ENCODE measurements at regions not wholly inside any gene's neighbourhood (a gene's known extent, or its start where the extent isn't known, plus 50 kb on each side); places are given as distances from the start of the nearest gene placed in this dataset.
"Not testable (repeated sequence)": the region's sequence is repeated elsewhere in the genome, so short reads cannot be mapped to it uniquely, and the experiment has no call there.

DNA sequence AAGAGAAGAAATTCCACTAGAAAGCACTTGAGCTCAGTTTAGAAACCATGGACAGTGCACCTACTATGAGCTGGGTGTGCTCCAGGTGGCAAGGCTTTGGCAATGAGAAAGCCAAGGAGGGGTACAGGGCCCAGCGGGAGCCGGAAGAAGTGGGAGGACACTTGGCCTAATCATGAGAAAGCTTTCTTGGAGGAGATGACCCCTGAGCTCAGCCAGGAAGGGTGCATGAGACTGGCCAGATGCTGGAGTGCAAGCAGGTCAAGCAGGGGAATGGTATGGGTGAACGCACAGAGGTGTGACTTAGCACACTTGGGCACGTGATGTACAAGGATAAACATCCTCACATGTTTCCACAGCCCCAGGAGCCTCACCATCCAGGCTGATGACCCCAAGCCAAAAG, 97.2 kb upstream of the GLI2 start:
- intact Hi-C loops (cut with DNase I, micrococcal nuclease), result no loop called here
- ATAC-seq (no peak), DNase-seq (no peak)

DNA sequence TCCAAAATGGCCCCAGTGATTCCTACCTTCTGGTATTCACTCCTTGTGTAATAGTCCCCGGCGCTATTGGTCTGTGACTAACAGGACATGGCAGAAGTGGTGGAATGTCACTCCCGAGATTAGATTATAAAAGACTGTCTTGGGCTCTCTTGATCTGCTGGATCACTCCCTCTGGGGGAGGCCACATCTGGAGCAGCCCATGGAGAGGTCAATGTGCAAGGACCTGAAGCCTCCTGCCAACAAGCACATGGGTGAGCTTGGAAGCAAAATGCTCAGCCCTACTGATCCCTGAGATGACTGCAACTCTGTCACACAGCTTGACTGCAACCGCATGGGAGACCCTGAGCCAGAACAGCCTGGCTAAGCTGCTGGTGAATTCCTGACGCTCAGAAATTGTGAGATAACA, 94.3 kb upstream of the GLI2 start:
- ATAC-seq, result no peak
- no peak for DNase-seq
- intact Hi-C loops (cut with DNase I, micrococcal nuclease), result no loop called here

DNA sequence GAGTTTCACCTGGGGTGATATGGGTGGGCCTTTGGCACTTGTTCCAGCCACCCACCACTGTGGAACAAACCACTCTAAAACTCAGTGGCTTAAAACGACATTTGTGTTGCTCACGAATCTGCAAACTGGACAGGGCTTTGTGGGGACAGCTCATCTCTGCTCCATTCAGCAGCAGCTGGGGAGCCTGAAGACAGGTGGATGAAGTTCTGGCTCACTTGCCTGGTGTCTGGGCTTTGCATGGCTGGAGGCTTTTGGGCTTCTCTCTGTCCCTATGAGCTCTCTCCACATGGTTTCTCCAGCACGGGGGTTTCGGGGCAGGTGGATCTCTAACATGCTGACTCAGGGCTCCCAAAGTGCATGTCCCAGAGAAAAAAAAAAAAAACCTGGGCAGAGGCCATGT, 93.0 kb upstream of the GLI2 start:
- ATAC-seq, result no peak
- DNase-seq, result no peak
- intact Hi-C loops (cut with DNase I, micrococcal nuclease), result no loop called here

DNA sequence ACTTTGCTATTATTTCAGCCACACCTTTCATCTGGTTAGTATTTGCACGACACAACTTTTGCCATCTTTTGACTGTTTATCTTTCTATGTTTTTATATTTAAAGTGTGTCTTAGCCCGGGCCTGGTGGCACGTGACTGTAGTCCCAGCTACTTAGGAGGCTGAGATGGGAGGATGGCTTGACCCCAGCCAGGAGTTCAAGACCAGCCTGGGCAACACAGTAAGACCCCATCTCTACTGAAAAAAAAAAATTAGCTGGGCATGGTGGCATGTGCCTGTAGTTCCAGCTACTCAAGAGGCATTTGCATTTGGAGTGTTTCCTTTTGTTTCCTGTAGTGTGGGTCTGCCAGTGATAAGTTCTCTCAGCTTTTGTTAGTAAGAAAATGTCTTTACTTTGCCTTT, 88.7 kb upstream of the GLI2 start:
- intact Hi-C loops (cut with DNase I, micrococcal nuclease), result no loop called here
- no peak for ATAC-seq
- DNase-seq, result no peak

DNA sequence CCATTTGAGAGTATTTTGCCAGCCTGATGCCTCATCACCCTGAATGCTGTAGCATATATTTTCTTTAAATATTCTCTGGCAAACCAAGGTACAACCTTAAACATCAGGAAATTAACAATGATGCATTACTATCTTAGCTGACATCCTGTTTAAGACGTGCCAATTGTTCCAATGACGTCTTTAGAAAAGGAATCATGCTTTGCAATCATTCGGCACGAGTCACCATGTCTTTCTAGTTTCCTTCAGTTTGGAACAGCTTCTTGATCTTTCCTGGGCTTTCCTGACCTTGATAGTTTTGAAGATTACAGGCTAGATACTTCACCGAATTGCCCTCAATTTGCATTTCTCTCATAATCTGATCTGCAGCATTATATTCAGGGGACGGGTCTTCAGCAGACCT, 88.2 kb upstream of the GLI2 start:
- no peak for ATAC-seq
- intact Hi-C loops (cut with DNase I, micrococcal nuclease), result no loop called here

DNA sequence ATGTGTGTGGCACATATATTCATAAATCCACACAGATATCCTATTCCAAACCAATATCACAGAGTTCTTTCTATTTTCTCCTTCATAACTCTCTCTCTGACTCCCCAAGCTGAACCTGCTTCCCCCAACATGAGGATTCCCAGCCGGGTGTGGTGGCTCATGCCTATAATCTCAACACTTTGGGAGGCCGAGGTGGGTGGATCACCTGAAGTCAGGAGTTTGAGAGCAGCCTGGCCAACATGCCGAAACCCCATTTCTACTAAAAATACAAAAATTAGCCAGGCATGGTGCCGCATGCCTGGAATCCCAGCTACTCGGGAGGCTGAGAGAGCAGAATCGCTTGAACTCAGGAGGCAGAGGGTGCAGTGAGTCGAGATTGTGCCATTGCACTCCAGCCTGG, 86.3 kb upstream of the GLI2 start:
- ATAC-seq; DNase-seq; intact Hi-C loops (cut with DNase I, micrococcal nuclease): not testable (repeated sequence)

More for the DNA sequence above, 88.2 kb upstream of the GLI2 start:
- no peak for DNase-seq

DNA sequence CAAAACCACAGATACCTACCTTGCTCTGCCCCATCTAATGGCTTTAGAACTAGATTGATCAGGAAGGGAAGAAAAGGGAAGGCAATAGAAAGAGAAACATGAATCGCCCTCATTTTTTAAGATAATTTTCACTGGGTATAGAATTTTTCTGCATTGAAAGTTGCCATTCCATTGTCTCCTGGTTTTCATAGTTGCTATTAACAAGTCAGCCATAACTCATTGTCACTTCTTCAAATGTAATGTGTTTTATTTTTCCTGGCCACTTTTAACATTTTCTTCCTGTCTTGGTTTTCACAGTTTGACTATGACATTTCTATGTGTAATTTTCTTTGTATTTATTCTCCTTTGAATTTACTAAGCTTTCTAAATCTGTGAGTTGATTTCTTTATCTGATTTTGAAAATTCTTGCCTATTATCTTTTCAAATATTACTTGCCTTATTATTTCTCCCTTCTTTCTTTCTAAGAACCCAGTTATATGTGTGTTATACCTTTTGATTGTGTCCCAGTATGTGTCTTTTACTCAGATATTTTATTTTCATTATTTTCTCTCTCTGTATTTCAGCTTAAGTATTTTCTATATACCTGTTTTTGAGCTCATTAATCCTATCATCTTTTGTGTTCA, 85.5 kb upstream of the GLI2 start:
- ATAC-seq (no peak), DNase-seq (no peak)
- intact Hi-C loops (cut with DNase I, micrococcal nuclease), result no loop called here

DNA sequence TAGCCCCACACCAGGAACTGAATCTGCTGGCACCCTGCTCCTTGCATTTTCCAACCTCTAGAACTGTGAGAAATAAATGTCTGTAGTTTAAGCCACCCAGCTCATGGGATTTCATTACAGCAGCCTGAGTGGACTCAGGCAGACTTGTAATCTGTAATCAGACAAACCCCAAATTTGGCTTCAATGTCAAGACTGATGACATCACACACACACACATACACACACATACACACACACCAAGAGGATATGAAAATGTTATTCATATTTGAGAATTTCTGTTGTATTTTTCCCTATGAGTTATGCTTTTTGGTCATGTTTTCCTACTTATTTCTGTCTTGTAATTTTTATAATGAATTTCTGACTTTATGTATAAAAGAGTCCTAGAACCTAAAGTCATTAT, 83.8 kb upstream of the GLI2 start:
- ATAC-seq, result no peak
- intact Hi-C loops (cut with DNase I, micrococcal nuclease), result no loop called here
- DNase-seq, result no peak

DNA sequence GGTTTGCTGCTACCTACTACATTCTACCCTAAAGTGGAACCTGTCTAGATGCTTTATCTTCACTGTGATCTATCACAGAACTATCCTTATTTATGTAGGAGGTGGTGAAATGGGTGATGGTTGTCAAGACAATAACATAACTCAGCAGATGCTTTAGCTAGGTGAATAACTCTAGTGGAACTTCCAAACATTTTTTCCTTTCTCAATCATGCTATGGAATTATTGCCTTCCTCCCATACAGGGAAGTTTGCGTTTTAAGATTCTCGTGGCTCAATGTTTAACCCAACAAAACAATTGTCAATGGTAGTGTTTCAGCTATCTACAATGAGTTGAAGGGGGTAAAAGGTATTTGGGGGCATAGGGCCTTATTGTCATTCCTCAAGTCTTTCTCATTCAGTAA, 82.6 kb upstream of the GLI2 start:
- no peak for ATAC-seq
- intact Hi-C loops (cut with DNase I, micrococcal nuclease), result no loop called here
- DNase-seq, result no peak

DNA sequence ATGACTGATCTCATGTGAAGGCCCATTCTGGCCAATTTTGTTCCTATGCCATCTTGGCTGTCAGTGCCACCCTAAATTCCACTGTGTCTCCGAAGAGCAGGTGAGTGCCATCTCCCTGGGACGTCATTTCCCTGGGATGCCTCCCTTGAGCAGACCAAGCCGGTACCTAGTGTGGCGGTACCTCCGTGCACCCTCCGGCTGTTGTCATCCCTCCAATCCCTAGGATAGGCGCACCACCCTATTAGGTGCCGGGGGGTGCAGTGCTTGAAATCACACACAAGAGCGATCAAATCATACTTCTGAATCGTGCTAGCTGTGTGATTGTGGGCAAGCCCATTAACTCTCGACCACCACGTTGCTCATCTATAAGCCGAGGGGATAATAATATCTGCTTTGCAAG, 81.8 kb upstream of the GLI2 start:
- ATAC-seq (no peak), DNase-seq (no peak)
- intact Hi-C loops (cut with DNase I, micrococcal nuclease), result no loop called here

DNA sequence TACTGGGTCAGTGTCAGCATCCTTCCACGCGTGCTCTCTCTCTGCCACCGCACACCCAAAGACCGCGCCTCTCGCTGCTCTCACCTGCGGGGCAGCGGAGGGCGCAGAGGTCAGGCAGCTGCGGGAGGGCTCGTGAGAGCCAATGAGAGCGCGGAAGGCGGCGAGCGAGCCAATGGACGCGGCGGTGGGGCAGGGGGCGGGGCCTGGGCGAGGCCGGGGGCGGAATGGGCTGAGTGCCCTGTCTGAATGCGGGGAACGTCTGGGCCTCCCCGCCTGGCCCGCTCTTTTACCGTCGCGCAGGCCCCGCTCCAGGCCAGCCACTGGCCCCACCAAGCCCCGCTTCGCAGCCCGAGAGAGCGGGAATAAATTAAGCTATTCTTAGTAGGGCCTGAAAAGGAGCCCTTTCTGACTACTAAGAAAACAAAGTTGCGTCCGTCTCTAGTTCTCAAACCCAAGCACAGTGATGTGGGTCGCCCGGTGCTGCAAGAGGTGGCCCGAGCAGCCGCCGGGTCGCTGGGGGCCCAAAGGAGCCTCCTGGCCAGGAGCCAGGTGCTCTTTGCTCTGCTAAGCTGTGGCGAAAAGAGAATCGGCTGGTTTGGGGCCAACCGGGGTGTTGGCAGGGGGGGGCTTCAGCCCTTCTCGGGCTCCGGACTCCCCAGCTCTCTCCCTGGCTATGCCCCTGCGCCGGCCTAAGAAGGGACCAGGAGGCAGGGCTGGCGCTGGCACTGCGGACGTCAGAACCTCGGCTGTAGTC, 81.1 kb upstream of the GLI2 start:
- no peak for DNase-seq
- ATAC-seq, result no peak
- intact Hi-C loops (cut with DNase I, micrococcal nuclease), result no loop called here

DNA sequence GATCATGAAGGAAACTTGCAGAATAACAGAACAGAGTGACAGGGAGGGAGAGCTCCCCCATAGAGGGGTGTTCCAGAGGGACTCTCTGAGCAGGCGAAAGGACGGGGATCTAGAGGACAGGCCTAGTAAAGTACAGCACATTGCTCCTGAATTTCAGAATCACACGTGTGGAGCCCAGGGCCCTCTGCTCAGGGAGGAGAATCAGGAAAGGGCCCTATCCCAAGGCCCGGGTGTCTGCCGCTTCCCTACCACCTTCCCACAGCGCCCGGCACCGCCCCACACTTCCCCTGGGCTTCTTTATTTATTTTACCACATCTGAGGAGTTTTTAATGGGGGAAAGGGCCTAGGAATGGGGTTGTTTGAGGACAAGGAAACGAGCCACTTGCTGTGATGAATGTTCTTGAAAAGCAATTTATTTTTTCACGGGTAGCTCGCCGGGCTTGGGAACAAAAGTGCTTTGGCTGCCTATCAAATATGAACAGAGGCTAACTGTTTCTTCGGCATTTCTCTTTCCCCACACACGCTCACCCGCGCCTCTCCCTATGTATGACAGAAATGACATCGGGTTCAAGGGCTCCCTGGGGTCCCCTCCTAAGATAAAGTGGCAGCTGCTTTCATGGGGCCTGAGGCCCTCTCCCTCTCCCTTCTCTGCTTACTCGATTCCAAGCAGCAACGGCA, 79.3 kb upstream of the GLI2 start:
- intact Hi-C loops (cut with DNase I, micrococcal nuclease), result no loop called here
- DNase-seq (no peak), ATAC-seq (no peak)

DNA sequence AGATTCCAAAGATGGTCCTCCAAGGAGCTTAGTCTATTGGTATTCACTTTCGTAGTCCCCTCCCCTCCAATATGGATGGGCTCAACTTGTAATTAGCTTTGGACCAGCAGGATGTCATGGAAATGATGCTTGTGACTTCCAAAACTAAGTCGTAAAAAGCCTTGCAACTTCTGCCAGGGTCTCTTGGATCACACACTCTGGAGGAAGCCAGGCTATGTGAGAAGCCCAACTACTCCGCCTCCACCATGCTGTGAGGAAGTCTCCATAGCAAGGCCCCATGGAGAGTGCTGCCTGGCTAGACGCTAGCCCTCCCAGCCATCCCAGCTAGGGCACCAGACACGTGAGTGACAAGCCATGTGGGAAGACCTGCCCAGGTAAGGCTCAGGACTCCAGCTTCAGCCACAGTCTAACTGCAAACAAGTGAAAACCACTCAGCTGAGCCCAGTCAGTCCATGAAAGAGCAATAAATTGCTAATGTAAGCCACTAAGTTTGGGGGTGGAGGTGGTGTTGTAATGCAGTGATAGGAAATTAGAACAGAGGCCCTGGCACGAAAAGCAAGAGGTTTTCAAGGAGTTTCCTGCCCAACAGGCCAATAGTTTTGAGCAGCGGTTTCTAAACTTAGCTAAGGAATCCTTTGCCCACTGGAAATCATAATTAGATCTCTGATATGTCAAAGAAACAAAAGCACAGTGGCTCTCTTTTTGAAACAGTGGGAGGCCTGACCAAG, 77.5 kb upstream of the GLI2 start:
- intact Hi-C loops (cut with DNase I, micrococcal nuclease), result no loop called here
- no peak for DNase-seq
- ATAC-seq, result no peak

DNA sequence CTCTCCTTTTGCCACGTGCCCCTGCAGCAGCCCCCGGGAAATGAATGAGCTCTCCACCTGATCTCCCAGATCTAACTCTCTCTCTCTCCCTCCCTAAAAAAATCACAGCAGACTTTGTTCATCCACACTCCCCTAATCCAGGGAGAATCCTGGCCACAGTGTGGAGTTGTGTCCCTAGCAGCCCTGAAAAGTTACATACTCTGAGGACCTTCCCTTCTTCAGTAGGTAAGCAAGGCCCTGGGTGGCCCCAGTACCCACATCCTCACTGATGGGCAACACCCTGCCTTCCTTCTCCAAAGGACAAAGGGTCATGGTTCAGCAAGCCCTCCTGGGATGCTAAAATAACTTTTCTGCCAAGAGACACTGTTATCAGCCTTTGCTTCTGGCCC, 76.9 kb upstream of the GLI2 start:
- no peak for DNase-seq
- ATAC-seq, result no peak
- intact Hi-C loops (cut with DNase I, micrococcal nuclease), result no loop called here

DNA sequence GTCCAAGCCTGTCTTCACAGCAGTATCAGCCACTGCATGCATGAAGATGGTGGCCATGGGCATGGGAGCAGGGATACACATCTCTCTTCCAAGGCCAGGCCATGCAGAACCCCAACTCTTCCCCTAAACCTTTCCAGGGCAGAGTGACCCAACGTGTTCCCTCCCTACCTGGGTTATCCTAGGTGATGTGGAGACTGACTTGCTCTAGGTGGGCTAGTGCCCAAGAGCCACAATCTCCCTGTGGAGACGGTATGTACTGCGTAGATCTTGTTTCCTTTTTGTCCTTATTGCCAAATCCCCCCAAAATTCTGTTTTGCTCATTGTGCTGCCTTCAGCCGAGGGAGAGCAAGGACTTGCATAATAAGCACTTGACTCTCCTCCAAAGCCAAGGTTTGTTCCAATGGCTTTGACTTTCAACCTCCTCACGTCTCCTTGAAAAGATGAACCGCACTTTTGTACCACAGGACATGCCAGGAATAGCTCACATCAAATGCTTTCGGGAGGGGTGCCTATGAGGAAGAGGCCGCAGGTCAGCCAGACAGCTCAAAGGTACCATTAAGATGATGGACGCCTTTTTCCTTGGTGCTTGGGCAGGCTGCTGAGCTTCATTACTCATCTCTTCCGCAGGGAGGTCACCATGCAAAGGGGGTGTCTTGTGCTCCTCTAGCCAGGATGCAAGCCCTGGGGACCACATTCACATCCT, 76.2 kb upstream of the GLI2 start:
- ATAC-seq, result no peak
- DNase-seq, result no peak
- intact Hi-C loops (cut with DNase I, micrococcal nuclease), result no loop called here

DNA sequence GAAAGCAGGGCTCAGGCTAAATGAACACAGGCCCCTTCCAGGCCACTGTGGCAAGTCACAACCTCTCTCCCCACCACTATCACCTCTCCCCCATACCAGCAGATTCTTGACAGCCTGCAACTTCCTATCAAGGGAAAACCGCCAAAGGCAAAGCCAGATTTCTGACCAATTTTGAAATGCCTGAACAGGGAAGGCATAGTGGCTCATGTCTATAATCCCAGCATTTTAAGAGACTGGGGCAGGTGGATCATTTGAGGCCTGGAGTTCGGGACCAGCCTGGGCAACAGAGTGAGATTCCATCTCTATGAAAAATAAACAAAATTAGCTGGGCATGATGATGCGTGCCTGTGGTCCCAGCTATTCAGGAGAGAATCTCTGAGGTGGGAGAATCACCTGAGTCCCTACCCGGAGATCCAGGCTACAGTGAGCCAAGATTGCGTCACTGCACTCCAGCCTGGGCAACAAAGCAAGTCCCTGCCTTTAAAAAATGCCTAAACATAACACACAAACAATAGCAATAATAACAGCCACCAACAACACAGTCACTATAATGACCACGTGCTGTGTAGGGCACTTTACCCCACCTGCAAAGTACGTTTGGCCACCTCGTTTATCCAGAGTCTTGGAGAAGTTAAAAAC, 75.5 kb upstream of the GLI2 start:
- ATAC-seq (no peak), DNase-seq (no peak)
- intact Hi-C loops (cut with DNase I, micrococcal nuclease), result no loop called here

DNA sequence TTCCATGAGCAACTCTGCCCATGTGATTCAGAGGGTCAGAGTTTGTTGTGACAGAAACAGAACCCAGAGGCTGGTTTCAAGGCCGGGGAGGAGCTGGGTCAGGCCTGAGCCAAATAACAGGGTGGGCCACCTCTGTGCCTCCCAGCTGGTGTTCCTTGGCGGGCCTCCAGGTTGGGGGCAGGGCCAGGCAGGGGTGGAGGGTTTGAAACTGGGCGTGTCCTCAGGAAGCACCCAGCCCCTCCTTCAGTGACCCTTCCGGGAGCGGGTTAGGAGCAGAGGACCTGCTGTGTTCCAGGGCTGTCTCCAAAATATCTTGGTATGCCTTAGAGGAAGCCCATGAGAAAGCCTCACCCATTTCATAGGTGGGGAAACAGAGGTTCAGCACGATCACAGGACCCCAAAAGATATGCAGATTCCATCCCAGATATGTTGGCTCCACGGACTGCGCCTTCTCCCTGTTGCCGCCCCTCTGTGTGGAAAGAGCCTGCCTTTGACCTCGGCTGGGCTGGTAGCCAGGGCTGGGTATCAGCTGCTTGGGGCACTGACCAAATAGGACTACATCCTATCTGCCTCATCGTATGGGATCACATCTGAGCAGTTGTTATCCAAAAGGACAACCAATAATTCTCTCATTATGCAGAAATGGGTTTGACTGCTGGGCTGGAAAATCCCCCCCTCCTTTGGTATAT, 74.8 kb upstream of the GLI2 start:
- DNase-seq (peak in 1 of 2 donors; percentile 34), ATAC-seq (peak; percentile 61)
- intact Hi-C loops (cut with DNase I, micrococcal nuclease), result no loop called here

DNA sequence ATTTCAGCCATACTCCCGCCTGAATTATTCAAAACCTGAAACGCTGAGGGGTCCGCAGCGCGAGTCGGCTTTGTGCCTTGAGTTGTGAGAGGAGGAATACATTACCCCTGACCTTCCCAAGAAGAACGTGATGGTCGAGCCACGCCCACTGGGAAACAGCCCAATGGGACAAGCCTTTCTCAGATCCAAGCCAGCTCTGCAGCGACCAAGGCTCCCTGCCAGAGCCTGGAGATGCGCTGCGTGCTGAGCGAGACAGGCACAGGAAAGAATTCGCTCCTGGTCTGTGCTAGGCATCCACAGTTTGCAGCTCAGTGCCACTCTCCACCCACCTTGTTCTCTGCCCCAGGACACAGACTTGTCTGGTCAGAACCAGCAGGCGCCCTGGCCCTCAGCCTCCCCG, 74.1 kb upstream of the GLI2 start:
- peak; percentile 28 for ATAC-seq
- DNase-seq, result peak in 1 of 2 donors; percentile 43
- intact Hi-C loops (cut with DNase I, micrococcal nuclease), result no loop called here
